GM12878 (cell line): ENCODE measurements at regions not wholly inside any gene's neighbourhood (a gene's known extent, or its start where the extent isn't known, plus 50 kb on each side); places are given as distances from the start of the nearest gene placed in this dataset.

Experiments used
- BHLHE40 ChIP-seq, 2 experiments: fragments of 450-650 bp in 1 of 2; IDR thresholded peaks; 2 replicates each; pipeline ENCODE4 v1.6.1; 2011 to 2017; ENCODE audit warnings: low read depth in 2 of 2, borderline replicate concordance in 1 of 2, improper control_type of control experiment in 1 of 2, low read length in 1 of 2, mild to moderate bottlenecking in 1 of 2
- FOS ChIP-seq: IDR thresholded peaks from 3 replicates; pipeline ENCODE4 v1.6.1; 2011; ENCODE audit warnings: borderline replicate concordance; ENCODE audit not compliant: insufficient read length; ENCODE audit errors: extremely low read depth
- MYB ChIP-seq: fragments of 150-350 bp; IDR thresholded peaks from 2 replicates; pipeline ENCODE4 v1.6.1; 2014; ENCODE audit warnings: mild to moderate bottlenecking, low read depth, low read length, borderline replicate concordance
- POLR2A ChIP-seq: IDR thresholded peaks from 2 replicates; pipeline ENCODE4 v1.6.1; 2011; ENCODE audit warnings: low read depth, mild to moderate bottlenecking, low read length
- RBBP5 ChIP-seq: fragments of 200-600 bp; sonication (generic); conservative IDR thresholded peaks from 2 replicates; pipeline ENCODE4 v1.6.1; 2016
- SUZ12 ChIP-seq: fragments of 200-600 bp; sonication (generic); IDR thresholded peaks from one replicate; pipeline ENCODE4 v1.6.1; 2018; ENCODE audit warnings: antibody characterized with exemption, mild to moderate bottlenecking; ENCODE audit not compliant: unreplicated experiment
- ZNF274 ChIP-seq: IDR thresholded peaks from one replicate; pipeline ENCODE4 v1.8.0; 2011; ENCODE audit not compliant: insufficient read length, insufficient read depth
- ZSCAN29 ChIP-seq: fragments of 450-650 bp; IDR thresholded peaks from 2 replicates; pipeline ENCODE4 v1.6.1; 2017; ENCODE audit warnings: mild to moderate bottlenecking, moderate library complexity
- TF ChIP-seq, protein P1 (sequence below), 3 experiments: IDR thresholded peaks in 2 of 3; conservative IDR thresholded peaks in 1 of 3; 2 replicates each; pipeline ENCODE4 v1.5.1; 2011; ENCODE audit warnings: low read depth in 3 of 3, low read length in 3 of 3, mild to moderate bottlenecking in 3 of 3, control low read depth in 2 of 3, moderate library complexity in 2 of 3, inconsistent platforms in 1 of 3, mixed read lengths in 1 of 3; ENCODE audit not compliant: control insufficient read depth in 2 of 3, insufficient read depth in 1 of 3; ENCODE audit errors: extremely low read depth in 1 of 3

- TF ChIP-seq POLR2A, result no peak
- TF ChIP-seq RBBP5, result no peak
- TF ChIP-seq ZNF274, result no peak
- TF ChIP-seq BHLHE40 (IDR thresholded peaks at IDR 0.05; ENCODE audit: borderline replicate concordance in 1 of 2, low read depth in 2 of 2, low read length in 1 of 2), result no peak
- TF ChIP-seq, protein P1, sequence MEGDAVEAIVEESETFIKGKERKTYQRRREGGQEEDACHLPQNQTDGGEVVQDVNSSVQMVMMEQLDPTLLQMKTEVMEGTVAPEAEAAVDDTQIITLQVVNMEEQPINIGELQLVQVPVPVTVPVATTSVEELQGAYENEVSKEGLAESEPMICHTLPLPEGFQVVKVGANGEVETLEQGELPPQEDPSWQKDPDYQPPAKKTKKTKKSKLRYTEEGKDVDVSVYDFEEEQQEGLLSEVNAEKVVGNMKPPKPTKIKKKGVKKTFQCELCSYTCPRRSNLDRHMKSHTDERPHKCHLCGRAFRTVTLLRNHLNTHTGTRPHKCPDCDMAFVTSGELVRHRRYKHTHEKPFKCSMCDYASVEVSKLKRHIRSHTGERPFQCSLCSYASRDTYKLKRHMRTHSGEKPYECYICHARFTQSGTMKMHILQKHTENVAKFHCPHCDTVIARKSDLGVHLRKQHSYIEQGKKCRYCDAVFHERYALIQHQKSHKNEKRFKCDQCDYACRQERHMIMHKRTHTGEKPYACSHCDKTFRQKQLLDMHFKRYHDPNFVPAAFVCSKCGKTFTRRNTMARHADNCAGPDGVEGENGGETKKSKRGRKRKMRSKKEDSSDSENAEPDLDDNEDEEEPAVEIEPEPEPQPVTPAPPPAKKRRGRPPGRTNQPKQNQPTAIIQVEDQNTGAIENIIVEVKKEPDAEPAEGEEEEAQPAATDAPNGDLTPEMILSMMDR (IDR thresholded peaks at IDR 0.05 in 2 of 3, conservative IDR thresholded peaks at IDR 0.05 in 1 of 3; ENCODE audit: control insufficient read depth in 2 of 3, extremely low read depth in 1 of 3, insufficient read depth in 1 of 3, low read depth in 3 of 3, low read length in 3 of 3), result no peak
- TF ChIP-seq FOS, result no peak
- TF ChIP-seq MYB, result no peak
- TF ChIP-seq SUZ12, result no peak
- TF ChIP-seq ZSCAN29, result no peak
These were observed 475.1 kb upstream of the LARGE1 start for GRCh38 chr22:34395370-34395769.
